ENCODE measurements at regions not wholly inside any gene's neighbourhood (a gene's known extent, or its start where the extent isn't known, plus 50 kb on each side); places are given as distances from the start of the nearest gene placed in this dataset.

DNA sequence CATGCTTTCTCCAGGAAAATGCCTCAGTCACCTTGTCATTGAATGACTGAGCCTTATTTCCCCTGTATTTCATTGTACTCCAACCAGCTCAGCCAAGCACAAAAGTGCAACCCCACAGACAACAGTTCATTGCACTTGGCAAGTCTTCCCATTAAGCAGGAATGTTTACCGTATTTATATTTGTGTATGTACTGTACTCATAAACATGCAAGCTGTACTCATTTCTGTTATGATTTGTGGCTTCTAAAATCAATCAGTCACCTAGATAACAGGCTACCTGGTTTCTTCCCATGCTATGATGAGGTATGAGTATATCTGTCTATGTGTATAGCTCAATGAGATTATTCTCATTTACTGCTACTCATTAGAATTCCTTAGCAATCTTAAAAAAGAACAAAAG, 505.5 kb upstream of the FAM98A start:
- DNase-seq = no peak
- intact Hi-C loops (cut with DNase I) = loop anchor here in 1 of 10 donors (10.0 kb wide), 1 partner anchor 1280 kb away; no protein-coding TSS in a partner anchor
- Histone ChIP-seq H3K9me3 (no peaks in the 10 kb centered on the region), H3K4me3 (no peak overlapping the region), H3K36me3 (no peaks in the 10 kb centered on the region), H3K27me3 (no peaks in the 10 kb centered on the region), H3K4me1 (no peaks in the 10 kb centered on the region), H3K27ac (no peak overlapping the region)
- TF ChIP-seq CTCF (IDR thresholded peaks at IDR 0.05) (no peak), POLR2A (IDR thresholded peaks at IDR 0.05) (no peak)
- no peak for ATAC-seq
- WGBS, 4 donors = 61 to 67% (median 64%) methylated on average over 1 of the region's 1 CpG

- H3K27ac ChIP-seq = no peak overlapping the region
- intact Hi-C loops (cut with DNase I) = loop anchor here in 1 of 10 donors (10.0 kb wide), 1 partner anchor 1281 kb away; no protein-coding TSS in a partner anchor
- TF ChIP-seq POLR2A (IDR thresholded peaks at IDR 0.05) = no peak
- no peak for TF ChIP-seq CTCF (IDR thresholded peaks at IDR 0.05)
- DNase-seq (no peak), ATAC-seq (no peak)
- H3K4me3 ChIP-seq = no peak overlapping the region
- no peaks in the 10 kb centered on the region for H3K27me3 ChIP-seq
- H3K9me3 ChIP-seq = no peaks in the 10 kb centered on the region
- no peaks in the 10 kb centered on the region for H3K4me1 ChIP-seq
- H3K36me3 ChIP-seq = no peaks in the 10 kb centered on the region
- WGBS, 4 donors = 61 to 77% (median 66%) methylated on average over 2 of the region's 2 CpGs
Measured at GRCh38 chr2:34103437-34103836, 504.3 kb upstream of the FAM98A start.

- H3K4me1 ChIP-seq = no peaks in the 10 kb centered on the region
- TF ChIP-seq CTCF (IDR thresholded peaks at IDR 0.05) (no peak), POLR2A (IDR thresholded peaks at IDR 0.05) (no peak)
- intact Hi-C loops (cut with DNase I) = loop anchor here in 1 of 10 donors (10.0 kb wide), 1 partner anchor 1282 kb away; no protein-coding TSS in a partner anchor
- DNase-seq = no peak
- H3K27ac ChIP-seq = no peak overlapping the region
- ATAC-seq = no peak
- H3K4me3 ChIP-seq = no peak overlapping the region
- no peaks in the 10 kb centered on the region for H3K36me3 ChIP-seq
- no peaks in the 10 kb centered on the region for H3K27me3 ChIP-seq
- H3K9me3 ChIP-seq = no peaks in the 10 kb centered on the region
- WGBS, 4 donors = 73 to 76% (median 74%) methylated on average over 2 of the region's 2 CpGs
Measured at GRCh38 chr2:34102339-34102738, 503.2 kb upstream of the FAM98A start.

- H3K36me3 ChIP-seq = no peaks in the 10 kb centered on the region
- H3K9me3 ChIP-seq = no peaks in the 10 kb centered on the region
- DNase-seq = no peak
- intact Hi-C loops (cut with DNase I) = loop anchor here in 6 of 10 donors (5.0 to 10.0 kb wide), 3 partner anchors 425 to 1313 kb away; no protein-coding TSS in a partner anchor
- WGBS, 4 donors = 38 to 86% (median 82%) methylated on average over 2 of the region's 2 CpGs
- H3K27ac ChIP-seq = no peak overlapping the region
- no peak for ATAC-seq
- no peaks in the 10 kb centered on the region for H3K4me1 ChIP-seq
- TF ChIP-seq CTCF (IDR thresholded peaks at IDR 0.05) = no peak
- TF ChIP-seq POLR2A (IDR thresholded peaks at IDR 0.05) = no peak
- H3K4me3 ChIP-seq = no peak overlapping the region
- no peaks in the 10 kb centered on the region for H3K27me3 ChIP-seq
Measured at GRCh38 chr2:34099377-34099776, 500.3 kb upstream of the FAM98A start.
